ENCODE measurements at regions not wholly inside any gene's neighbourhood (a gene's known extent, or its start where the extent isn't known, plus 50 kb on each side); places are given as distances from the start of the nearest gene placed in this dataset.

- DNase-seq, result no peak
- Mint-ChIP-seq H3K9me3 (no peaks in the 10 kb centered on the region), H3K4me3 (no peak overlapping the region), H3K27me3 (ENCODE audit: insufficient read depth) (no peaks in the 10 kb centered on the region; the same call in none of the 2 replicates), H3K36me3 (ENCODE audit: low read depth) (no peaks in the 10 kb centered on the region), H3K4me1 (ENCODE audit: low read depth) (no peaks in the 10 kb centered on the region), H3K27ac (no peak overlapping the region)
- no peak for TF ChIP-seq CTCF (IDR thresholded peaks at IDR 0.05)
Observed at GRCh38 chr11:95592471-95592870, 197.1 kb downstream of the FAM76B start.

GRCh38 chr11:95589893-95590612 lies 199.5 kb downstream of the FAM76B start:
- DNase-seq, result no peak
- H3K27me3 Mint-ChIP-seq (ENCODE audit: insufficient read depth), result no peaks in the 10 kb centered on the region; the same call in 1 of the 2 replicates
- no peak overlapping the region for H3K4me3 Mint-ChIP-seq
- TF ChIP-seq CTCF (IDR thresholded peaks at IDR 0.05), result no peak
- H3K9me3 Mint-ChIP-seq, result no peaks in the 10 kb centered on the region
- no peak overlapping the region for H3K27ac Mint-ChIP-seq
- no peaks in the 10 kb centered on the region for H3K36me3 Mint-ChIP-seq (ENCODE audit: low read depth)
- H3K4me1 Mint-ChIP-seq (ENCODE audit: low read depth), result peaks cover 15% of the 10 kb centered on the region

- Mint-ChIP-seq H3K9me3 (no peaks in the 10 kb centered on the region), H3K27me3 (ENCODE audit: insufficient read depth) (no peaks in the 10 kb centered on the region; the same call in 1 of the 2 replicates), H3K4me1 (ENCODE audit: low read depth) (peaks cover 28% of the 10 kb centered on the region), H3K36me3 (ENCODE audit: low read depth) (no peaks in the 10 kb centered on the region), H3K4me3 (no peak overlapping the region), H3K27ac (no peak overlapping the region)
- no peak for DNase-seq
- TF ChIP-seq CTCF (IDR thresholded peaks at IDR 0.05), result no peak
Observed at GRCh38 chr11:95588821-95589220, 200.8 kb downstream of the FAM76B start.

- peaks cover 28% of the 10 kb centered on the region for H3K4me1 Mint-ChIP-seq (ENCODE audit: low read depth)
- H3K27ac Mint-ChIP-seq, result no peak overlapping the region; the same call in 1 of the 2 replicates
- no peak overlapping the region for H3K4me3 Mint-ChIP-seq
- DNase-seq, result no peak
- H3K36me3 Mint-ChIP-seq (ENCODE audit: low read depth), result no peaks in the 10 kb centered on the region
- no peak for TF ChIP-seq CTCF (IDR thresholded peaks at IDR 0.05)
- no peaks in the 10 kb centered on the region; the same call in 1 of the 2 replicates for H3K27me3 Mint-ChIP-seq (ENCODE audit: insufficient read depth)
- peaks cover 10% of the 10 kb centered on the region; the same call in 1 of the 2 replicates for H3K9me3 Mint-ChIP-seq
Observed at GRCh38 chr11:95586661-95587060, 202.9 kb downstream of the FAM76B start.

- Mint-ChIP-seq H3K27ac (no peak overlapping the region; the same call in 1 of the 2 replicates), H3K27me3 (ENCODE audit: insufficient read depth) (no peaks in the 10 kb centered on the region; the same call in 1 of the 2 replicates), H3K9me3 (peaks cover 10% of the 10 kb centered on the region; the same call in 1 of the 2 replicates), H3K4me1 (ENCODE audit: low read depth) (peaks cover 28% of the 10 kb centered on the region), H3K4me3 (no peak overlapping the region), H3K36me3 (ENCODE audit: low read depth) (no peaks in the 10 kb centered on the region; the same call in 1 of the 2 replicates)
- DNase-seq, result no peak
- no peak for TF ChIP-seq CTCF (IDR thresholded peaks at IDR 0.05)
Observed at GRCh38 chr11:95586155-95586554, 203.4 kb downstream of the FAM76B start.

Measured in HFFc6 (cell line).